PC-9 (cell line): ENCODE measurements at regions not wholly inside any gene's neighbourhood (a gene's known extent, or its start where the extent isn't known, plus 50 kb on each side); places are given as distances from the start of the nearest gene placed in this dataset.
"Not testable (repeated sequence)": the region's sequence is repeated elsewhere in the genome, so short reads cannot be mapped to it uniquely, and the experiment has no call there.

Source experiments
- EZH2 ChIP-seq: fragments of 200-600 bp; sonication (generic); IDR thresholded peaks from 2 replicates; pipeline ENCODE4 v1.8.0; 2017; ENCODE audit warnings: antibody characterized with exemption, low read depth
- TF ChIP-seq, protein P1 (sequence below): fragments of 200-600 bp; sonication (generic); conservative IDR thresholded peaks from 2 replicates; pipeline ENCODE4 v1.6.1; 2017; ENCODE audit warnings: mixed run types, antibody characterized with exemption, mild to moderate bottlenecking, moderate library complexity

DNA sequence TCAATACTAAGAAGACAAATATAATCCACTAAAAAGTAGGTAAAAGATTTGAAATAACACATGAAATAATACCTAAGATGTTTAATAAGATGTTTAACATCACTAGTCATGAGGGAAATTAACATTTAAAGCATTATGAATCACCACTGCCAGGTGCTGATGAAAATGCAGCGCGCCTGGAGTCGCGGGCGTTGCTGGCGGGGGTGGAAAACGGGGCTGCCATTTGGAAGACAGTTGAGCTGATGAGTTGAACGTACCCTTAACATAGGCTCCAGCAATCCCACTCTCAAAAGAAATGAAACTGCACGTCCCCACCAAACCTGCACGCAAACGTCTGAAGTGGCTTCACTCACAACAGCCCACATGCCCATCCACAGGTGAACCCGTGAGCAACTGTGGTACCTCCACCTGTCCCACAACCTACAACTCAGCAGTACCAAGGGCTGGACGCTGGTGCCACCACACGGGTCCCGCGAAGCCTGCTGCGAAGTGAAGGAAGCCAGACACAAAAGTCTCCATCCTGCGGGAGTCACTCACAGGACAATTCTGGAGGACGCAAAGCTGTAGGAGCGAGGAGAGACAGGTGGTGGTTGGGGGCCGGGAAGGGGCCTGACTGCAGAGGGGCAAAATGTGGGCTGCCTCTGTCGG, 189.3 kb downstream of the NPIPB11 start:
- TF ChIP-seq, protein P1, sequence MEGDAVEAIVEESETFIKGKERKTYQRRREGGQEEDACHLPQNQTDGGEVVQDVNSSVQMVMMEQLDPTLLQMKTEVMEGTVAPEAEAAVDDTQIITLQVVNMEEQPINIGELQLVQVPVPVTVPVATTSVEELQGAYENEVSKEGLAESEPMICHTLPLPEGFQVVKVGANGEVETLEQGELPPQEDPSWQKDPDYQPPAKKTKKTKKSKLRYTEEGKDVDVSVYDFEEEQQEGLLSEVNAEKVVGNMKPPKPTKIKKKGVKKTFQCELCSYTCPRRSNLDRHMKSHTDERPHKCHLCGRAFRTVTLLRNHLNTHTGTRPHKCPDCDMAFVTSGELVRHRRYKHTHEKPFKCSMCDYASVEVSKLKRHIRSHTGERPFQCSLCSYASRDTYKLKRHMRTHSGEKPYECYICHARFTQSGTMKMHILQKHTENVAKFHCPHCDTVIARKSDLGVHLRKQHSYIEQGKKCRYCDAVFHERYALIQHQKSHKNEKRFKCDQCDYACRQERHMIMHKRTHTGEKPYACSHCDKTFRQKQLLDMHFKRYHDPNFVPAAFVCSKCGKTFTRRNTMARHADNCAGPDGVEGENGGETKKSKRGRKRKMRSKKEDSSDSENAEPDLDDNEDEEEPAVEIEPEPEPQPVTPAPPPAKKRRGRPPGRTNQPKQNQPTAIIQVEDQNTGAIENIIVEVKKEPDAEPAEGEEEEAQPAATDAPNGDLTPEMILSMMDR, result not testable (repeated sequence)
- TF ChIP-seq EZH2, result not testable (repeated sequence)
